Hepatic stellate cell (primary cell): ENCODE measurements at regions not wholly inside any gene's neighbourhood (a gene's known extent, or its start where the extent isn't known, plus 50 kb on each side); places are given as distances from the start of the nearest gene placed in this dataset.

Experiments used
- DNase-seq: peaks from one replicate; pipeline ENCODE4 v3.0.0; 2011; ENCODE audit warnings: low spot score

DNA sequence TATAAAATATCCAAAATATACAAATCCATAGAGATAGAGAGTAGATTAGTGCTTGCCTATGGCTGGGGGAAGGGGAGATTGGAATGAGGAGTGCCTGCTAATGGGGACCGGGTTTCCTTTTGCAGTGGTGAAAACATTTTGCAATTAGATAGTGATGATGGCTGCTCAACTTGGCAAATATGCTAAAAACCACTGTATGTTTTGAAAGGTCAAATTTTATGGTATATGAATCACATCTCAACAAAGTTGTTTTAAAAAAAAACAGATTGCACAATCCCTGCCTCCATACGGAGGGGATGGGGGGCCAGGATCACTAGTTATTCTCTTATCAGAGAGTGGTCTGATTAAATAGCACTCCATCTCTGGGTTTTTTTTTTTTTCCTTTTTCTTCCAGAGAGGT lies 76.9 kb upstream of the RIPOR2 start:
- DNase-seq = no peak

- no peak for DNase-seq
Observed at GRCh38 chr6:25013246-25013645, 77.5 kb upstream of the RIPOR2 start.

DNA sequence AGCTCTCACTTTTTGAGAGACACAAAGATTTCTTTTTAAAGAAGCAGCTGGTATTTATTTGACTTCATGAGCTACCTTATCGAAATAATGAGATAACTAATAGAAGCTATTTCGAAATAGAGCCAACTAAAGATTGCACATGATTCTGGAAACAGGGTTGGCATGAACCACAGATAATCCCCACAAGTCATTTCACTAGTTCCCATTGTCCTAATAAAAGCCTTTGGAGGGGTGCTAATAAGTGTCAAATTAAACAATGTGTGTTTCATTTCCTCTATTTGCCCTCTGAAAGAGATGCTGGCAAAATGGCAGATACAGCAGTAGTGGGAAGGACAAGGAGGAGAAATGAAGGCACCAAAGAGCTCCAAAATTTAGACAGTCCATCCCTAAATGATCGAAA lies 78.6 kb upstream of the RIPOR2 start:
- no peak for DNase-seq

- no peak for DNase-seq
Observed at GRCh38 chr6:25014791-25015560, 79.2 kb upstream of the RIPOR2 start.

DNA sequence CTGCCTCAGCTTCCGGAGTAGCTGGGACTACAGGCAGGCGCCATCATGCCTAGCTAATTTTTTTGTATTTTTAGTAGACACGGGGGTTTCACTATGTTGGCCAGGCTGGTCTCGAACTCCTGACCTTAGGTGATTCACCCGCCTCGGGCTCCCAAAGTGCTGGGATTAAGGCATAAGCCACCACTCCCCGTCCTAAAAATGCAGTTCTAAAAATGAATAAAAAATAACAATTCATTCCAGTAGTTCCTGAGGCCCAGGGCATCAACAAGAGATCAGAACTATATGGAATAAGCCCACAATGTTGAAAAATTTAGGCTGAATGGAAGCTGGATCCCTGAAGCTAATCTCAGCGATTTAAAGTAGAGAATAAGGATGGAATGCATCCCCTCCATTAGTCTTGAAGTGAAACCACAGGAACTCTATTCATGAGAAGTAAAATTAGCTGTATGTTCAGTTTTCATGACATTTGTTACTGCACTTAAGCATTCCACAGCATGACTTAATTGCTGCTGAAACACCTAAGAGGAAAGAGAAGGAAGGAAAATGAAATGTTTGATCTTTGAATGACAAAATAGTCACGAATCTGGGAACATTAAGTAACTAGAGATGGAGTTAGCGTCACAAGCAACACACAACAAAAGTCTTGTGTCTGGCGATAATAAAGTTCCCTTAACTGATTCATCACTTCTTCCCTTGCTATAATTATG lies 80.4 kb upstream of the RIPOR2 start:
- DNase-seq = no peak

- no peak for DNase-seq
Observed at GRCh38 chr6:25017486-25017885, 81.7 kb upstream of the RIPOR2 start.

DNA sequence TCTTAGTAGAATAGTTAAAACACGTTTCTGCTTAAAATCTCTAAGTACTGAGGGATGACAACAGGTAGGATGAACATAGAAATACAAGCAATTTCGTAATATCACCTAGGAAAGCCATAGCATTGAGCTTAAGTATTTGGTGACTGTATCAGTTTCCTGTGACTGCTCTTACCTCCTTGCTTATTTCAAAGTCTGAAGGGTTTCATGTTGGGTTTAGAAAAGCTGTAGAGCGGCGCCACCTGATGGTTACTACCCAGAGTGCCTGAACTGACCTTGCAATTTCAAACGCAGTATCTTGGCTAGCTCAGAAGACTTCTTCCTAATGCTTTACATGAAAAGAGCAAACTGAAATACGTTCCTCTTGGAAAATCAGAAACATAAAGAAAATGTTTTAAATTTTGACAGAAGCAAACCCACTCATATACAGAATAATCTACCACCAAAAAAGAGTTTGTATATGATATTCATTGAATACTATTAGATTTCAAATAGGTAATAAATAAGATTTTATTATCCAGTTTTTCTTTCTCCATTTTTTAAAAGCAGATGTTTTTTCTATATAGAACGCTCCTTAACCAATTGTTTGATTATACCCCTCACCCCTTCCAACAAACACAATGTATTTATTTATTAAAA lies 82.3 kb upstream of the RIPOR2 start:
- no peak for DNase-seq

GRCh38 chr6:25018568-25018954 lies 82.8 kb upstream of the RIPOR2 start:
- no peak for DNase-seq

GRCh38 chr6:25022140-25022553 lies 86.4 kb upstream of the RIPOR2 start:
- no peak for DNase-seq

- DNase-seq = no peak
Observed at GRCh38 chr6:25023781-25024180, 88.0 kb upstream of the RIPOR2 start.

GRCh38 chr6:25024821-25025220 lies 89.1 kb upstream of the RIPOR2 start:
- no peak for DNase-seq

GRCh38 chr6:25025248-25025918 lies 89.6 kb upstream of the RIPOR2 start:
- no peak for DNase-seq

DNA sequence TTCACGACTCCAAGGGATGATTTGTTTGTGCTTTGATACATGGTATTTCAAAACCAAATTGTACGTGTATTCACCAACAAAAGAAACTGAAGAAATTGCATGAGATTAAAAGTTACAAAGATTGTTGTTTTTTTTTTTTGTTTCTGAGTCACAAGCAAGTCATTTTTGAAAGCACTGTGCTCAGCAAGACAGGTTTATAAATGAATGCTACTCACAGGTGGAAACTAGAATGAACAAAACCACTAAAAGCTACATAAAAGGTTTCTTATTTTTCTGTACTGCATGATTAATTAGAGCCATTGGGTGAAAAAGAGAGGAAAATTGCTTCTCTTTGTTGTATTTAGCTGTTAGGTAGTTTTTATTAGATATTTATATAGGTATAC lies 90.2 kb upstream of the RIPOR2 start:
- DNase-seq = no peak

DNA sequence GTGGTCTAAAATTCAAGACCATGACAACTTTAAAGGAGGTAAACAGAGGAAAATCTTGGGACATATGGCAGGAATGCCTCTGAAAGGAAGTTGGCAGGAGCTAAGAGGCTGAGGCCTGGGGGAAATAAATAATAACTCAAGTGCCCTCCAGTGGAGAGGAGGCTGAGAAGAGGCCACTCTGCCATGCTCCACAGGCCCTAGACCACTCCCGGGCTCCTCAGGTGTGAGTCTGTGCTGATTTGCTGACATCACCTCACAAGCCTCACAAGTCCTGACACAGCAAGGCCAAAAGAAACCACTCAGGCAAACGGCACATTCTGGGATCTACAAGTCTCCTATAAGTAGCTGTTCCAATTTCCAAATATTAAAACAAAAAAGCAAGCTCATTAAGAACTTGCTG lies 91.0 kb upstream of the RIPOR2 start:
- no peak for DNase-seq

DNA sequence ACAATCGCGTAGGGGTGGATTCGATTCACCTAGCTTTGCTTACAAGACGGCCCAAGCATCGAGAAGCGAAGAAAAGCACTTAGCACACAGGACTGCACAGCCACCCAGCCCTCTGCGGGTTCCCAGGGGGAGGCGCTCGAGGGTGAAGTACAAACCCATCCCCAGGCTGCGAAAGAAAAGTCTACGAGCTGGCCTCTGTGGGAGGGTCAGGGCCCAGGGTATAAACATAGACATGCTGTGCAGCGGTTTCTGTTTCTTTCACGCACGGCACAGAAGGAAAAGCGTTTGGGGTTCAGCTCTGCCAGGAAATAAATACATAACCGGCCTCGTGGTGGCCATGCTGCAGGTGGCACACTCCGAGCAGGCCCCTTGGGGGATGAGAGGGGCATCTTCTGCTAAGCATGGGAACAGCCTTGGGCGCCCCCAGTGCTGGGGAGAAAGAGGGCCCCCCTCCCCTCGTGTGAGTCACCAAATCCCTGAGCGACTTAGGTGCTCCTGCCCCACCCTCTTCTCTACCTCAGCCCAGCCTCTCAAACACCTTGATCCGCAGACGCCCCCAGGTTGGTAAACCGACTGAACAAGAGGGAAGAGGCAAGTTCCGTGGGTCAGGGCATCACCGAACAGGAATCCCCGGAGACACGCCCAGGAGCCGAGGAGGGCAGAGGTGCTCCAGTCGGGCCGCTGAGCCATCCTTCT lies 91.6 kb upstream of the RIPOR2 start:
- DNase-seq = no peak

DNA sequence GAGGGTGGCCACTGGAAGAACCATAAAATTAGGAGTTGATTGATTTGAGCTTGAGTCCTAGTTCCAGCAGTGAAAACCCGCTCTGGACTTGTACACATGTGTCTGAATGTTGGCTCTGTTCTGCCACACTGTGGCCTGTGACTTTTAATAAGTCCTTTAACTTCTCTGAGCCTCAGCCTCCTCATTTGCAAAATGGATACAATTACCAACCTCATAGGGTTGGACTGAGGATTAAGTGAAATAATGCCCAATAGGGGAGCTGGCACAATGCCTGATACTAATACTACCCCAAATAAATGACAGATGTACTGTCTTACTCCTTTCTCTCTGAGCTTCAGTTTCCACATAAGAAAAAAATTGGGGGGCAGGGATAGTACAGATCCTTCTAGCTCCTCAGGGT lies 92.6 kb upstream of the RIPOR2 start:
- DNase-seq = no peak

DNA sequence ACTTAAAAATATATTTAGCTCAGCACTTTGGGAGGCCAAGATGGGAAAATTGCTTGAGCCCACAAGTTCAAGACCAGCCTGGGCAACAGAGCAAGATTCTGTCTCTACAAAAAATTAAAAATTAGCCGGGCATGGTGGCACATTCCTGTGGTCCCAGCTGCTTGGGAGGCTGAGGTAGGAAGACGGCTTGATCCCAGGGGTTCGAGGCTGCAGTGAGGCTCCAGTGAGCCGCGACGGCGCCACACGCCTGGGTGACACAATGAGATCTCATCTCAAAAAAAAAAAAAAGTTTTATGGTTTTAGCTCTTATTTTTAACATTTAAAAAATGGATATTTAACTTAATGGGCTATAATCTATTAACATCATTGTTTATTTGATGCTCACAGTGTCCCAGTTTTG lies 97.2 kb upstream of the RIPOR2 start:
- no peak for DNase-seq

DNA sequence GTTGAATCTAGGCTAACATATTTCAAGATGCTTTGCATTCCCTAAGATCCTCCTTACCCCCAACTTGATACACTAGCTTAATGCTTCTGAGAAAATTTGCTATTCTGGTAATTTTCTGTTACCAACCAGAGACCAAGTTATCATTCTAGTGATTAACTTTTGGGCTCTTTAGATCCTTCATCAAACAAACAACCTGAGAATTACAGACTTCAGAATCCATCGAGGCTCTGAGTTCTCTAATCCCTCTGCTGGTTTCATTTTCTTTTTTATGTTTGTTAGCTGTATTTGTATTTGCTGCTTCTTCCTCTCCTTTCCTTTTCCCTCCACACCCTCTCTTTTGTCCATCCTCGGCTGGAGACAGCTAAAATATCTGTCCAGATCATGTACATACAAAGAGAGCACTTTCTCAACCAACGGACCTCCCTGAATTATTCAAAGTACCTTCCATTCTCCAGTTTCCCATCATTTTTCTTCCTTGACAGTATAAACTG lies 98.7 kb upstream of the RIPOR2 start:
- no peak for DNase-seq

DNA sequence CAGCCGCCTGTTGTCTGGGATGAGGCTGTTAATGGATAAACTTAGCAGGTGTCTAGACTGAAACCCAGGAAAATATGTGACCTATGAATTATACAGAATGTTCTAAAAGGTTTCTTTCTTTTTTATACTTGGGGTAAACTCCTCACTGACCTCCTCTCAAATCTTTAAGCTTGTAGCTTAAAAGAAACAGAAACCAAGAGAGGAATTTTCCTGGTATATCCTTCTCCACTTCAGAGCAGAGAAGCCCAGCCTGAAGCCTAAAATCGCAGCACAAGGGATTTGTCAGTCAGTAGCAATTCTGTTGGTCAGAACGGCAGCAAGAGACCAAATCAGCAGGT lies 99.4 kb upstream of the RIPOR2 start:
- no peak for DNase-seq

- DNase-seq = no peak
Observed at GRCh38 chr6:25035512-25036435, 100.0 kb upstream of the RIPOR2 start.

GRCh38 chr6:25036461-25036860 lies 100.7 kb upstream of the RIPOR2 start:
- no peak for DNase-seq
